Neural progenitor cell (in vitro differentiated cells): ENCODE measurements at regions not wholly inside any gene's neighbourhood (a gene's known extent, or its start where the extent isn't known, plus 50 kb on each side); places are given as distances from the start of the nearest gene placed in this dataset.

Source experiments
- DNase-seq: peaks from one replicate; pipeline ENCODE4 v3.0.0-alpha.2; 2016; ENCODE audit warnings: low spot score
- H2AFZ ChIP-seq: fragments of 200-600 bp; sonication (generic); replicated peaks from 2 replicates; pipeline ENCODE4 v1.6.1; 2016; ENCODE audit warnings: antibody characterized with exemption
- H3F3A ChIP-seq: fragments of 200-600 bp; sonication (generic); 2 replicates; pipeline ENCODE4 v1.6.1; 2016; ENCODE audit warnings: antibody characterized with exemption, low read depth
- H3K27ac ChIP-seq: fragments of 200-600 bp; sonication (generic); 2 replicates; pipeline ENCODE4 v1.5.1; 2016; ENCODE audit warnings: mild to moderate bottlenecking
- H3K27me3 ChIP-seq: fragments of 200-600 bp; sonication (generic); 2 replicates; pipeline ENCODE4 v1.6.1; 2016; ENCODE audit warnings: mild to moderate bottlenecking, moderate library complexity
- H3K36me3 ChIP-seq: fragments of 200-600 bp; sonication (generic); 2 replicates; pipeline ENCODE4 v1.5.1; 2016
- H3K4me1 ChIP-seq: fragments of 200-600 bp; sonication (generic); 2 replicates; pipeline ENCODE4 v1.6.1; 2016; ENCODE audit warnings: mixed run types
- H3K4me2 ChIP-seq: fragments of 200-600 bp; sonication (generic); 2 replicates; pipeline ENCODE4 v1.6.1; 2016
- H3K4me3 ChIP-seq: fragments of 200-600 bp; sonication (generic); 2 replicates; pipeline ENCODE4 v1.5.1; 2016
- H3K79me2 ChIP-seq: fragments of 200-600 bp; sonication (generic); 2 replicates; pipeline ENCODE4 v1.6.1; 2016; ENCODE audit warnings: low read depth
- H3K9ac ChIP-seq: fragments of 200-600 bp; sonication (generic); 2 replicates; pipeline ENCODE4 v1.6.1; 2016
- H3K9me3 ChIP-seq: fragments of 200-600 bp; sonication (generic); 2 replicates; pipeline ENCODE4 v1.5.1; 2016; ENCODE audit warnings: low read depth
- H4K20me1 ChIP-seq: fragments of 200-600 bp; sonication (generic); 2 replicates; pipeline ENCODE4 v1.6.1; 2016; ENCODE audit warnings: low read depth
- H3K27ac Mint-ChIP-seq: 3 replicates; pipeline ENCODE4 v1.8.0; 2021; ENCODE audit warnings: mixed read lengths
- H3K27me3 Mint-ChIP-seq: 2 replicates; pipeline ENCODE4 v1.8.0; 2022; ENCODE audit warnings: low read depth, mild to moderate bottlenecking, inconsistent platforms, moderate library complexity, mixed read lengths; ENCODE audit not compliant: insufficient read depth
- H3K36me3 Mint-ChIP-seq: 3 replicates; pipeline ENCODE4 v1.8.0; 2021; ENCODE audit warnings: mixed read lengths
- H3K4me1 Mint-ChIP-seq: 3 replicates; pipeline ENCODE4 v1.8.0; 2021; ENCODE audit warnings: mixed read lengths
- H3K4me3 Mint-ChIP-seq: 3 replicates; pipeline ENCODE4 v1.8.0; 2021; ENCODE audit warnings: mild to moderate bottlenecking, moderate library complexity, mixed read lengths
- H3K9me3 Mint-ChIP-seq: 3 replicates; pipeline ENCODE4 v1.8.0; 2020; ENCODE audit warnings: mixed read lengths
- EZH2 ChIP-seq: fragments of 200-600 bp; sonication (generic); IDR thresholded peaks from 2 replicates; pipeline ENCODE4 v1.6.1; 2017; ENCODE audit warnings: antibody characterized with exemption, mild to moderate bottlenecking, moderate library complexity
- EZH2phosphoT487 ChIP-seq: fragments of 200-600 bp; sonication (generic); IDR thresholded peaks from 2 replicates; pipeline ENCODE4 v1.6.1; 2017; ENCODE audit warnings: antibody characterized with exemption
- TF ChIP-seq, protein P1 (sequence below): fragments of 200-600 bp; sonication (generic); IDR thresholded peaks from 2 replicates; pipeline ENCODE4 v1.5.1; 2017; ENCODE audit warnings: antibody characterized with exemption, mild to moderate bottlenecking

DNA sequence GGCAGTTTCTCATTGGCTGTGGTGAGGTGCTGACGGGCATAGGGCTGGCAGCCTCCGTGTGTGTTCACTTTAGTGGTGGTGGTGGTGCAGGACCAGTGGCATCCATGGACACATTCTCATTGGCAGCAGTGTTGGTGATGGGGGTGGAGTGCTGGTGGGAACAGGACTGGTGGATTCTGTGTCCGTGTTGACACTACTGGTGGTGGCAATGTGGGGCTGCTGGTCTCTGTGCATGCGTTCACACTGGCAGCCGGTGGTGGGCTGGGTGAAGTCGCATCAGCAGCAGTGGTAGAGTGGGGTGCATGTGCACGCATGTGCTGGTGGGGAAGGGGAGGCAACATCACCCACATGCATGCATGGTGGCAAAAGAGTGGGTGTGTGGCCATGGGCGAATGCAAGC, 1471.4 kb upstream of the PCDH20 start:
- Mint-ChIP-seq H3K4me1 (peaks cover 2% of the 10 kb centered on the region), H3K4me3 (no peak overlapping the region), H3K27ac (no peak overlapping the region), H3K27me3 (peaks cover 2% of the 10 kb centered on the region), H3K9me3 (peaks cover 2% of the 10 kb centered on the region), H3K36me3 (no peaks in the 10 kb centered on the region)
- H3K4me1 ChIP-seq, result no peaks in the 10 kb centered on the region
- no peaks in the 10 kb centered on the region for H3F3A ChIP-seq
- no peaks in the 10 kb centered on the region for H3K79me2 ChIP-seq
- no peak overlapping the region for H3K27ac ChIP-seq
- TF ChIP-seq, protein P1, sequence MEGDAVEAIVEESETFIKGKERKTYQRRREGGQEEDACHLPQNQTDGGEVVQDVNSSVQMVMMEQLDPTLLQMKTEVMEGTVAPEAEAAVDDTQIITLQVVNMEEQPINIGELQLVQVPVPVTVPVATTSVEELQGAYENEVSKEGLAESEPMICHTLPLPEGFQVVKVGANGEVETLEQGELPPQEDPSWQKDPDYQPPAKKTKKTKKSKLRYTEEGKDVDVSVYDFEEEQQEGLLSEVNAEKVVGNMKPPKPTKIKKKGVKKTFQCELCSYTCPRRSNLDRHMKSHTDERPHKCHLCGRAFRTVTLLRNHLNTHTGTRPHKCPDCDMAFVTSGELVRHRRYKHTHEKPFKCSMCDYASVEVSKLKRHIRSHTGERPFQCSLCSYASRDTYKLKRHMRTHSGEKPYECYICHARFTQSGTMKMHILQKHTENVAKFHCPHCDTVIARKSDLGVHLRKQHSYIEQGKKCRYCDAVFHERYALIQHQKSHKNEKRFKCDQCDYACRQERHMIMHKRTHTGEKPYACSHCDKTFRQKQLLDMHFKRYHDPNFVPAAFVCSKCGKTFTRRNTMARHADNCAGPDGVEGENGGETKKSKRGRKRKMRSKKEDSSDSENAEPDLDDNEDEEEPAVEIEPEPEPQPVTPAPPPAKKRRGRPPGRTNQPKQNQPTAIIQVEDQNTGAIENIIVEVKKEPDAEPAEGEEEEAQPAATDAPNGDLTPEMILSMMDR, result no peak
- TF ChIP-seq EZH2phosphoT487 (no peak), EZH2 (no peak)
- H3K9me3 ChIP-seq, result no peaks in the 10 kb centered on the region
- H3K9ac ChIP-seq, result no peak overlapping the region
- no peak overlapping the region for H3K4me3 ChIP-seq
- H4K20me1 ChIP-seq, result no peaks in the 10 kb centered on the region
- no peak overlapping the region for H3K4me2 ChIP-seq
- no peak overlapping the region for H2AFZ ChIP-seq
- no peaks in the 10 kb centered on the region for H3K27me3 ChIP-seq
- no peaks in the 10 kb centered on the region for H3K36me3 ChIP-seq
- DNase-seq, result no peak

DNA sequence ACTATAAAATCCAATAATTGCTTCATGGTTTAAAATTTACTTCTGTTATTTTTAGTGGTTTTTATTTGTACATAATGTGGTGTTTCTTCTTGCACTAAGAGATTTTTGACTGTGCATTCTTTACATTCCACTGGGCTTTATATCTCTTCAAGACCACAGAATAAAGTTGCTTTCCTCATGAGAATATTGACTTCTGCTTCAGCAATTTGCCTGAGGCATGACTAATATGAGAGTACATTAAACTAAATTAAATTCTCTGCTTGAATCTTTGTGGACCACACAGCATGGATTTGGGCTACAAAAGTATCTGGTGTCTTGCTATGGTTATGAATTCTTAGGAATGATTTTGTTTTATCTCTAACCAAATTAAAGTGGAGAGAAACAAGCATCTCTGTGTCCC, 1463.4 kb upstream of the PCDH20 start:
- H3K27ac ChIP-seq, result no peak overlapping the region

DNA sequence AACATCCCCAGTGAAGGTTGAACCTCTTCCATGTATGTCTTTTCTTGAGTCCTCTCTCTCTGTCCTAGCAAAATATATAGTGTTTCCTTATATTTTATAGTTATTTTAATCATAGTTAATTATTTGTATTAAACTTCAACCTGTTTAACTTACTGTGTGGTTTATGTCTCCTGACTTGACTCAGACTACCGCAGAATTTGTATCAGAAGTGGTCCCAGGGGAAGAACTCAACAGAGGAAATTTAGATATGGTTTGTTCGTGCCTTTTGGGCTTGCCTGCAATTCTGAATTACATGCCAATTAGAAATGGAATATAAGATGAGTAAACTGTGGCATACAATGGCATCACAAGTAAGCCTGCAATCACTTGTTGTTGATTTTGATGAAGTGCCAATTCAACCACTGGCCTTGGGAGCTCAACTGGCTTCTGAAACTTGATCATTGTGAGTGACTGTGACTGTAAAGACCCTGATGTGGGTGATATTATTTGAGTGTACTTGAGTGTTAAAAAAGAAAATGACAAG, 1459.5 kb upstream of the PCDH20 start:
- H3K4me1 ChIP-seq, result no peaks in the 10 kb centered on the region
- H2AFZ ChIP-seq, result no peak overlapping the region
- H3K4me3 ChIP-seq, result no peak overlapping the region
- no peaks in the 10 kb centered on the region for H3K9me3 ChIP-seq
- no peak for TF ChIP-seq EZH2
- TF ChIP-seq EZH2phosphoT487, result no peak
- TF ChIP-seq, protein P1, result no peak
- no peak for DNase-seq
- H3K36me3 ChIP-seq, result no peaks in the 10 kb centered on the region
- no peaks in the 10 kb centered on the region for H3F3A ChIP-seq
- no peak overlapping the region for H3K4me3 Mint-ChIP-seq
- no peaks in the 10 kb centered on the region for H3K79me2 ChIP-seq
- H3K9ac ChIP-seq, result no peak overlapping the region
- no peak overlapping the region for H3K27ac Mint-ChIP-seq
- no peak overlapping the region for H3K4me2 ChIP-seq
- H3K4me1 Mint-ChIP-seq, result peaks cover 4% of the 10 kb centered on the region
- peaks cover 7% of the 10 kb centered on the region for H3K9me3 Mint-ChIP-seq
- no peak overlapping the region for H3K27ac ChIP-seq
- no peaks in the 10 kb centered on the region for H3K27me3 ChIP-seq
- H3K27me3 Mint-ChIP-seq, result no peaks in the 10 kb centered on the region
- no peaks in the 10 kb centered on the region for H4K20me1 ChIP-seq
- H3K36me3 Mint-ChIP-seq, result no peaks in the 10 kb centered on the region

More for the DNA sequence above, 1463.4 kb upstream of the PCDH20 start:
- no peak overlapping the region for H3K4me3 ChIP-seq
- no peak overlapping the region for H2AFZ ChIP-seq
- Mint-ChIP-seq H3K4me3 (no peak overlapping the region), H3K36me3 (no peaks in the 10 kb centered on the region), H3K27ac (no peak overlapping the region), H3K27me3 (no peaks in the 10 kb centered on the region), H3K9me3 (peaks cover 11% of the 10 kb centered on the region), H3K4me1 (peaks cover 4% of the 10 kb centered on the region)
- no peaks in the 10 kb centered on the region for H3K36me3 ChIP-seq
- no peaks in the 10 kb centered on the region for H3K4me1 ChIP-seq
- no peaks in the 10 kb centered on the region for H3K9me3 ChIP-seq
- no peaks in the 10 kb centered on the region for H3K79me2 ChIP-seq
- no peaks in the 10 kb centered on the region for H4K20me1 ChIP-seq
- no peak overlapping the region for H3K9ac ChIP-seq
- no peaks in the 10 kb centered on the region for H3K27me3 ChIP-seq
- TF ChIP-seq, protein P1, result no peak
- TF ChIP-seq EZH2phosphoT487 (no peak), EZH2 (no peak)
- no peak for DNase-seq
- H3K4me2 ChIP-seq, result no peak overlapping the region
- H3F3A ChIP-seq, result no peaks in the 10 kb centered on the region
